EH (cell line): ENCODE measurements at regions not wholly inside any gene's neighbourhood (a gene's known extent, or its start where the extent isn't known, plus 50 kb on each side); places are given as distances from the start of the nearest gene placed in this dataset.
"Not testable (repeated sequence)": the region's sequence is repeated elsewhere in the genome, so short reads cannot be mapped to it uniquely, and the experiment has no call there.

ENCODE experiments used
- DNase-seq: peaks from one replicate; pipeline ENCODE4 v3.0.0-alpha.2; 2015; ENCODE audit warnings: low read depth

GRCh38 chr2:118611691-118612090 lies 235.8 kb downstream of the EN1 start:
- DNase-seq = no peak

DNA sequence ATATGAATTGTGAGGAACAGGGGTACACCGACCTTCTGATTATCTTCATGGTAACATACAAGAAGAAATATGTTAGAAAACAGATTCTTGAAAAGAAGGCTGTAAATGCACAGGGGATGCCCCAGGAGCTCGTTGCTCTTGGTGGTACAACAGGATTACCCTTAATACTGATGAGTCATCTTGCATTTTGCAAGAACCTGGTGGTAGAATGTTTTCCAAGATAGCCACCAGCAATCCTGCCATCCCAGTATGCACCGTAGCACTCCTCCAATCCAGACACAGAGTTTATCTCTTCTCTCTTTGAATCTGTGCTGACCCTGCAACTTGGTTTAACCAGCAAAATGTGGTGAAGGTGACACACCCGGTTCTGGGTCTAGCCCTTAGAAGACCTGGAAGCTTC lies 238.3 kb downstream of the EN1 start:
- no peak for DNase-seq

DNA sequence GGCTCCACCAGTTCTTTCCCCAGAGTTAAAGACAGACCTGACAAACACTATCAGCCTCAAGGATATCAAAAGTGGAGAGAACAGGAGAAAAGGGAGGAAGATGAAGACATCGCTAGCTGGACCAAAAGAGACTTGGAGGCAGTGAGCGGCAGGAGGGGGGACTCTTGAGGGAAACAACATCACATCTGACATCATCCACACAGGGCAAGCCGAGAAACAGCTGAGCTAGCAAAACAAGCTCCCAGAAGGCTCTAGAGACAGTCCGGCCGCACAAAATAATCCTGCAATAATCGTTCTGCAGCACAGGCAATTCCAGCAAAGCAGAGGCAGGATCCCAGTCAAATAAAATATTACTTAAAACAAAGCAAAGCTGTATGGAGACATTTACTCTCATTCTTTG lies 239.8 kb downstream of the EN1 start:
- no peak for DNase-seq

- no peak for DNase-seq
Measured at GRCh38 chr2:118604811-118605210, 242.6 kb downstream of the EN1 start.

DNA sequence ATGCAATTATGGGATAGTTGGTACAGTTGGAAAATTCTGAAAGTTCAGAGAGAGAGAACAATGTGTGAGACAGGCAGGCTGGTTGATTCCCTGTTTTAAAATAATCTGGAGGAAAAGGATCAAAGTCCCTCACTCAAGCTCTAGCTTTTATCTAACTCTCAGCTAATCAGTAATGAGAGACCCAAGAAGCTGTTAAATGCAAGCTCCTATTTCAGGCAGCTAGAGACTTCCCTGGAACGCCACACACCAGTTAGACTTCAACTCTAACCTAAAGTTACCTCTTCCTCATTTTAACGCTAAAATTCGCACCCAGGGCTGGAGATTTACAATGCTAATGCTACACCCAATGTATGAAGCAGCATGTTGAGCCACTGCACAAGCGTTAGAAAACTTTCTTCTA lies 243.1 kb downstream of the EN1 start:
- DNase-seq = no peak

- DNase-seq = no peak
Measured at GRCh38 chr2:118599141-118599540, 248.3 kb downstream of the EN1 start.

- no peak for DNase-seq
Measured at GRCh38 chr2:118596620-118597019, 250.8 kb downstream of the EN1 start.

DNA sequence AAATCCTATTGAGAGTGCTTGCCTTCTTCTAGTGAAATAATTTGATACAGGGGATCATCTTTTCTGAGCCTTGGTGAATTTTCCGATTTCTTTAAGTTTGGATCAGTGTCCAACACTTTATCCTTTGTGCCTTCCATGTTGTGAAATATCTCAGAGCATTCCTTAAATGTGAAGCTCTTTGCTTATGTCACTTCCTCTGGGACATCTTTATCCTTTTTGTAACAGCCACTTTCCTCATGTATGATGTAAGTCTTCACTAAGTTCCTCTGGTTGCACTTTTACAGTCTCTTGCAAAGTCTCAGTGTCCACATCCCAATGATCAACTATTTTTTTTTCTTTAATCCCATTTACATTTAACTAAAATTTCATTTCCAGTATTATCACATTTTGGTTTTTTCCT lies 254.2 kb downstream of the EN1 start:
- DNase-seq = peak; percentile 6

DNA sequence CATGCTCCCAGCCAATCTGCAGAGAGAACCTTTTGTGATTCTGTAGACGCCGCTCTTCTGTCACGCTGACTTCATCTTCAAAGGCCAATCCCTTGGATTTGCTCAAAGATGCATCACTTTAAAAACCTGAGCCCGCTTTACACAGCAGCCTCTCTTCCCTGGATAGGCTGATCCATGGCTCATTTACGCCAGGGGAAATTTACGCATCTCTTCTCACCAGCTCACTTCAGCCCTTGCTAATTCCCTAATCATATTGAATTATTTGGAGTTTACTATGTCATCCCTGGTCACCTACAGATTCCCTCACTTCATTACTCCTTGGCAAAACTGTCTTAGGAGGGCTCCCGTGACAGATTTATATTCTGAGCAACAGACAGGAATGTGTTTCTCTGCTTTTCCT lies 256.2 kb downstream of the EN1 start:
- DNase-seq = no peak

- no peak for DNase-seq
Measured at GRCh38 chr2:118589721-118590120, 257.7 kb downstream of the EN1 start.

GRCh38 chr2:118588850-118589249 lies 258.6 kb downstream of the EN1 start:
- no peak for DNase-seq

GRCh38 chr2:118586312-118586711 lies 261.1 kb downstream of the EN1 start:
- DNase-seq = no peak

- no peak for DNase-seq
Measured at GRCh38 chr2:118584877-118585276, 262.6 kb downstream of the EN1 start.

GRCh38 chr2:118584062-118584749 lies 263.2 kb downstream of the EN1 start:
- DNase-seq = no peak

- no peak for DNase-seq
Measured at GRCh38 chr2:118582058-118582457, 265.4 kb downstream of the EN1 start.

DNA sequence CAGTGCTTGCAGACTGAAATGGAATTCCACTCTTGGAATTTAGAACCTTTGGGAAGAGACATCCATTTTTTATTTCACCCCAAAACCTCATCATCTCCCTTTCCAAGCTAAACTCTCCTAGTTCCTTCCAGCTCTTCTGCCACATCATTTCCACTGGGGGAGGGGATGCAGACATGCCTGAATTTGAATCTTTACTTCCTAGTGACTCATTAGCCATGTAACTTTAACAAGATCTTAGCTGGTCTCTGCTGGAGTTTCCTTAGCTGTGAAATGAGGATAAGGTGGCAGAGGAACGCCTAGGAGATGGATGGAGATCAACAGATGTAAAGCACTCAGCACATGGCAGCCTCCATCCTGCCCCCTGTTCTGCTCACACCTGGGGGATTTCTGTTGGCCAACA lies 266.8 kb downstream of the EN1 start:
- peak; percentile 32 for DNase-seq

GRCh38 chr2:118580107-118580506 lies 267.3 kb downstream of the EN1 start:
- DNase-seq = no peak

DNA sequence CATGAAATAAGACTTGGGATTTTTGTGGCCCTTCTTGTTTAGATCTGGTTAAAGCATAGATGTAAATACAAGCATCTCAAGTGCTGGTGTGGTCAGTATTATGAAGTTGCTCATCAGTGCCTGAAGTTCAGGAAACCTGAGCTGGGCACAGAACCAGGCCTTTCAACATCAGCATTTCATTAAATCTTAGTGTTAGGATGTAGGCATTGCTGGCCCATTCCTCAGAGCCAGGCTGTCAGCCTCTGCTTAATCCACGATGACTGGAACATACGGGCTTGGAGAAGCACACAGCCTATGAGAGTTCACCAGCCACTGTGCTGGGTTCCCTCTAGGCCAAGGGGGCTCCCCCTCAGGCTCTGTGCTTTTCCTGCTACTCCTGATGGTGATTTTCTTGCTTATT lies 270.2 kb downstream of the EN1 start:
- DNase-seq = no peak

DNA sequence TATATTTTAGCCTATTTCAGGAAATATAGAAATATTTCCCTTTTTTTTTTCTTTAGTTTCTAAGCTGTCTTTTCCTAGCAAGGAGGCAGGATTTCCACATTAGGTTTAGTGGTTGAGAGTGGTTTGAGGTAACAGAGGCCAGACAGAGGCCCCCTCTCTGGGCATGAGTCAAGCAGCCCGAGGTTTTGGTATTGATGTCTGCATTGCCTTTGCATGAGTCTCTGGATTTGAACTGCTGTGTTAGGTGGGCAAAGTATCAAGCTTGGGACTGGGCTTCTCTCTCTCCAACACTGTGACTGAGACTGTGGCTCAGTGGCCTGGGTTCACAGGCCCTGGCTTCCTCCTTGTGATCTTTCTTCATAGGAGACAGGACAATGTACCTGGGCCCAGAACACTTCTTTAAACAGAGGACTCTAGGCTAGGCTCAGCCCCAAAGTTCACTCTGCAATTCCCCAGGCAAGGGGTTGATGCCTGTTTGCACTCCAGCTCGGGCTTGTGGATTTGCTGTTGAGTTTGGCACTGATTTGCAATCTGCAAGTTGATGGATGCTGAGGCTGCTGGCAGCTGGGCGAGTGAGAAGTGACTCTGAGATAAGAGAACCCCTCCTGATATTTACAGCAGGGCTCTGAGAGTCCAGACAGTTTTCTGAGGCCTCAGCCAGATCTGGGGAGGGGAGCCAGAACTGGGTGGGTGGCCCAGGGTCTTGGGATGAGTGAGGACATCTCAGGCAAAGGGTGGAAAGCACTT lies 271.2 kb downstream of the EN1 start:
- DNase-seq = no peak

DNA sequence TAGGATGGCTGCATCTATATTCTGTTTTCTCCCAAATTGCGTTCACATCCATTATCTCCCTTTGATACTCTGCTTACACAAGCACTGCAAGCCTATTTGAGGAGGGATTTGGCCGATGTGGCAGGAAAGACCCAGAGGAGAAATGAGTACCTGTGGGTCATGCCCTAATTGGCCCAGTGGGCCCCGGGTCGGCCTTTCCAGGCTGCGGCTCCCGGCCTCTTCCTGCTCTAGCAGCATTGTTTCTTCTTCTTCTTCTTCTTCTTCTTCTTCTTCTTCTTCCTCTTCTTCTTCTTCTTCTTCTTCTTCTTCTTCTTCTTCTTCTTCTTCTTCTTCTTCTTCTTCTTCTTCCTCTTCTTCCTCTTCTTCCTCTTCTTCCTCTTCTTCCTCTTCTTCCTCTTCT lies 275.1 kb downstream of the EN1 start:
- not testable (repeated sequence) for DNase-seq

GRCh38 chr2:118569876-118570535 lies 277.4 kb downstream of the EN1 start:
- no peak for DNase-seq

DNA sequence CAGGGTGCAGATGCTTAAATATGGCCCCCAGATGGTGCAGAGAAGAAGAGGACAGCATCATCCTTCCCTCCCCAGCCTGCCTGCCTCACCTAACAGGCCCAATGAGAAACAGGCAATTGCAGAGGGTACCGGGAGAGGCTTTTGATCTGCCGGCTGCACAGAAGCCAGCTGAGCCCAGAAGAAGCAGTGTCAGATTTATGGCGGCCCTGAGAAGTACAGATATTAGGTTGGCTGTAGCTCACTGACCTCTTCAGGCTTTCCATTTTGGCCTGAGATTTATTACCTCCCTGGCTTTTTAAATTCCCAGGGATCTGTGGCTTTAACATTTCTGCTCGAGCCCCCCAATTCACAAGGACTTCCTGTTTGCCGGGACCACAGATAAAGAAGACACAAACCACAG lies 278.7 kb downstream of the EN1 start:
- no peak for DNase-seq

GRCh38 chr2:118565786-118566540 lies 281.5 kb downstream of the EN1 start:
- no peak for DNase-seq
